GM12873 (cell line): ENCODE measurements at regions not wholly inside any gene's neighbourhood (a gene's known extent, or its start where the extent isn't known, plus 50 kb on each side); places are given as distances from the start of the nearest gene placed in this dataset.

Experiments used
- TF ChIP-seq, protein P1 (sequence below): IDR thresholded peaks from 2 replicates; pipeline ENCODE4 v1.5.1; 2012; ENCODE audit warnings: low read depth, mild to moderate bottlenecking, moderate library complexity, low read length, control low read depth; ENCODE audit not compliant: insufficient read depth; ENCODE audit errors: missing control alignments

DNA sequence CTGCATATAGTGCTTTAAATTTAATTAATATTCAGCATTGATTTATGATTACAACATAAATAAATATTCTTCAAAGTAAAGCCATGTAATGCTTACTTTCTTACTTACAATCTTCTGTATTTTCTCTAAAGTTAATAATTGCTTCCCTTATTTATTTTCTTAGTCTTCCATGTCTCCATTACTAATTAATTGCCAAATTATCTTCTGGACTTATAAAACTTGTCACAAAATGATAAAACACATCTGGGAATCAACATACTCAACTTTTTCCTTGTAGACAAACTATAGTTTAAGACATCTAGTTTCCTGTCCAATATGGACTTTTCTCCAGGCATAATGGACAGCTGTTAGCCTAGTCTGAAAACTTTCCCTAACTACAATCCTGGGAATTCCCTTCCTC, 466.6 kb downstream of the FLRT2 start:
- TF ChIP-seq, protein P1, sequence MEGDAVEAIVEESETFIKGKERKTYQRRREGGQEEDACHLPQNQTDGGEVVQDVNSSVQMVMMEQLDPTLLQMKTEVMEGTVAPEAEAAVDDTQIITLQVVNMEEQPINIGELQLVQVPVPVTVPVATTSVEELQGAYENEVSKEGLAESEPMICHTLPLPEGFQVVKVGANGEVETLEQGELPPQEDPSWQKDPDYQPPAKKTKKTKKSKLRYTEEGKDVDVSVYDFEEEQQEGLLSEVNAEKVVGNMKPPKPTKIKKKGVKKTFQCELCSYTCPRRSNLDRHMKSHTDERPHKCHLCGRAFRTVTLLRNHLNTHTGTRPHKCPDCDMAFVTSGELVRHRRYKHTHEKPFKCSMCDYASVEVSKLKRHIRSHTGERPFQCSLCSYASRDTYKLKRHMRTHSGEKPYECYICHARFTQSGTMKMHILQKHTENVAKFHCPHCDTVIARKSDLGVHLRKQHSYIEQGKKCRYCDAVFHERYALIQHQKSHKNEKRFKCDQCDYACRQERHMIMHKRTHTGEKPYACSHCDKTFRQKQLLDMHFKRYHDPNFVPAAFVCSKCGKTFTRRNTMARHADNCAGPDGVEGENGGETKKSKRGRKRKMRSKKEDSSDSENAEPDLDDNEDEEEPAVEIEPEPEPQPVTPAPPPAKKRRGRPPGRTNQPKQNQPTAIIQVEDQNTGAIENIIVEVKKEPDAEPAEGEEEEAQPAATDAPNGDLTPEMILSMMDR = no peak

DNA sequence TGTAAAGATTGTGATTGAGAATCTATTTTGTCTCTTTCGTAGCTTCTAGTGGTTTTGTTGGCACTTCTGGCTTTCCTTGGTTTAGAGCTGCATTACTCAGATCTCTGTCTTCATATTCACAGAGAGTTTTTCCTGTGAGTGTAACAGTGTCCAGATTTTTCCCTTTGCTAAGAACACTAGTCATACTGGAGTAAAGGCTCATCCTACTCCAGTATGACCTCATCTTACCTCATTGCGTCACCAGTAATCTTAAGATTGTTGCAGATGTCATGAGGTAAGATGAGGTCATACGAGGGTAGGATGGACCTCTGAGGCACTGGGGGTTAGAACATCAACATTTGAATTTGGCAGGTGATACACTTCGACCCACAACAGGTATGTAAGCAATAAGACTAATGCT, 461.2 kb downstream of the FLRT2 start:
- TF ChIP-seq, protein P1 = no peak

DNA sequence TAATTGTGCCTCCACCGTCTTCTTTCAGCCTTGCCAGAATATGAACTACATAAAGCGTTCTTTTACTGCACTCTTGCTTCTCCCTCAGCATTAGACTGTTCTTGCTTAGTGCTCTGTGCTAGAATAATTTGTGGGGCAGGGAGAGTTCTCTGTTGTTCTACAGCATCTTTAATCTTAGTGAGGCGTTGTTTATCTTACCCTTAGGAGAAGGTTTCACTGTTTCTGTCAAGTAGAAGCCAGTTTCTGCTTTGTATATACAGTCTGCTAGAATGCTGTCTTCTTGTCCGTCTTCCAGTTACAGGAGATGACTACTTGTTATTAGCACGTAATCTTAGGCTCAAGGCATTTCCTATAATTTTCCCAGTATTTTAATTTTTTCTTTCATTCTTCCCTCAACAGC, 458.0 kb downstream of the FLRT2 start:
- TF ChIP-seq, protein P1 = no peak

DNA sequence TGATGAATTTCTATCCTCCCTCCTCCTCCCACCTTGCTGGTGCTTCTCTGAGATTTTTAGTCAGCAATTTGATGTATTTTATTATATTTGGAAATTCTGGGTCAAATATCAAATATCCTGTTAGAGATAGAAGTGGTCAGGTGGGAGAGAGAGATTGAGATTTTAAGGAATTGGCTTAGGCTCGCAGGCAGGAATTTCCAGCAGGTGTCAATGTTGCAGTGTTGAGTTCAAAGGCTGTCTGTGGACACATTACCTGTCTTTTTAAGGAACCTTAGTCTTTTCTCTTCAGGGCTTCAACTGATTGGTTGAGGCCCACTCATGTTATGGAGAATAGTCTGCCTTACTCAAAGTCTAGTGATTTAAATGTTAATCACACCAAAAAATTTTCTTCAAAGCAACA, 457.3 kb downstream of the FLRT2 start:
- TF ChIP-seq, protein P1 = no peak

DNA sequence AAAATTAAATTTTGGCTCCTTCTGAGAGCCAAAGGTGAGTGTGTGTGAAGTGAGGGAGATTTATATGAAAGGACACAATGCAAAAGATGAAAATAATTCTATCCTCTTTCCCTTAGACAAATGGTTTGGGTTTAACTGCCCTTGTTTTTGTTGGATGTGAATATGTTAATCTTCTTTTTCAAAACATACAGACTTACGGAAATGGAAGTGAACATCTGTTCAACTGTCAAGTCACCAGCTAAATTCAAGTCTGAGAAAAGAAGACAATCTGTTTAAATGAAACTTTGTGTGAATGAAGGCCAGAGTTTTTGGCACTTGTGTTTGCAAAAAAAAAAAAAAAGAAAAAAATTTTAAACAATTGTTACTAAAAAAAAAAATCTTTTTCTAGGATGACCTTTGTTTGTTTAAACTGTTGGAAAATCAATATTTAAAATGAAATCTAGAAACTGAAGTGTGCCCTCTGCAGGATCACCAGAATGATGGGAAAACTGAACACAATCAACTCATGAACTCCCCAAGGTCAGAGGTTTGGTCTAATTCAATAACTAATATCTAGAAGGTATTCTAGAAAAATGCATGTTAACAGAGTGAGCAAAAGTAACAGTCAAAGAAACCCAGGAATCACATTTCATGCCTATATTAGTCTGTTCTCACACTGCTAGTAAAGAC, 448.8 kb downstream of the FLRT2 start:
- TF ChIP-seq, protein P1 = no peak

DNA sequence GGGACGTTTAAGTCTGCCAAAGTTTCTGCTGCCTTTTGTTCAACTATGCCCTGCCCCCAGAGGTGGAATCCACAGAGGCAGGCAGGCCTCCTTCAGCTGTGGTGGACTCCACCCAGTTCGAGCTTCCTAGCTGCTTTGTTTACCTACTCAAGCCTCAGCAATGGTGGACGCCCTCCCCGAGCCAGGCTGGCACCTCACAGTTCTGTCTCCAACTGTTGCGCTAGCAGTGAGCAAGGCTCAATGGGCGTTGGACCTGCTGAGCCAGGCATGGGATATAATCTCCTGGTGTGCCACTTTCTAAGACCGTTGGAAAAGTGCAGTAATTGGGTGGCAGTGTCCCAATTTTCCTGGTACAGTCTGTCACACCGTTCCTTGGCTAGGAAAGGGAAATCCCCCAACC, 444.7 kb downstream of the FLRT2 start:
- TF ChIP-seq, protein P1 = no peak

DNA sequence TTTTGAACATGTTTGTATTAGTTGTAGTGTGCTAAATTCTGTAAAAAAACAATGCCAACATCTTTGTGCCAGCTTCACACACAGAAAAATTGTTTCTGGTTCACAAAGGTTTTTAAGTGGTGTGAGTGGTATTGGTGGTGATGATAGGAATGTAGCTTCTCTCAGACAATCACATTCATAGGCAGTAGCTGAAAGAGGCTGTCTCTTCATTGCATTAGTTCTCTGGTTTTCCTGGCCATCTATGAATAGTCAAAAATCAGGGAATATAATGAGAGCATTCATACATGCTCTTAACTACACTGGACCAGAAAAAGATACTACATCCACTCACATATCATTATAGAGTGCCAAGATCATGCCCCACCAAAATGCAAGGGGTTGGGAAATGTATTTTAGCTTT, 433.5 kb downstream of the FLRT2 start:
- TF ChIP-seq, protein P1 = no peak
